ENCODE measurements at regions not wholly inside any gene's neighbourhood (a gene's known extent, or its start where the extent isn't known, plus 50 kb on each side); places are given as distances from the start of the nearest gene placed in this dataset.

DNA sequence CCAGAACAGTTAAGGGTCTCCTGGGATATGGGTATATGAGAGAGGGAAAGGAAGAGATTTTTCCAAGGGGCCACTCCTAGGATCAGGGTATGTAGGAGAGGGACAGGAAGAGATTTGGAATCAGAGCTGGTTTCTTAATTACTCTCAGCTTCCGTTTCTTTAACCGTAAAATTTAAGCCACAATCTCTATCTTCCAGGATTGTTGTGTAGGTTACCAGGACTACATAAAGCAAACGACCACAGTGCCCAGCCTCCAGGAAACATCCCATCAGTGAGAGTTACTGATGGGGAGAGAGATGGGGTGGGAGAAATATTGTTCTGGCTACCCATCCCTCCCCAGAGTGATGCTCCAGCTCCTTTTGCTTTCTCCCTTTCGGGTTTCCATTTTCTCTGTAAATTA lies 114.6 kb upstream of the THUMPD2 start:
- H3K36me3 ChIP-seq (ENCODE audit: control insufficient read depth, insufficient read depth, low read length) = no peaks in the 10 kb centered on the region
- no peak overlapping the region for H2BK5ac ChIP-seq (ENCODE audit: low read depth, low read length, poor library complexity, severe bottlenecking)
- dilution Hi-C loops (cut with HindIII; ENCODE audit: low sequenced_read_pairs, unreplicated experiment) (no loop called here), in situ Hi-C loops (cut with MboI; ENCODE audit: low sequenced_read_pairs) (no loop called here), intact Hi-C loops (cut with micrococcal nuclease) (loop anchor here (2.0 kb wide), 1 partner anchor 35 kb away; no protein-coding TSS in a partner anchor)
- H3K9ac ChIP-seq (ENCODE audit: low read depth, low read length) = no peak overlapping the region
- H3K4me3 ChIP-seq (ENCODE audit: insufficient read depth, low read depth, low read length) = no peak overlapping the region
- no peaks in the 10 kb centered on the region for H3K9me3 ChIP-seq (ENCODE audit: control insufficient read depth, insufficient read depth, low read length)
- H3K27ac ChIP-seq (ENCODE audit: insufficient read depth, low read length) = no peak overlapping the region
- no peak overlapping the region for H3K56ac ChIP-seq (ENCODE audit: extremely low read depth, insufficient read depth, low read length)
- no peak overlapping the region for H2BK15ac ChIP-seq (ENCODE audit: low read depth, low read length)
- no peak overlapping the region for H3K4ac ChIP-seq (ENCODE audit: low read depth, low read length)
- H3K23ac ChIP-seq (ENCODE audit: low read depth, low read length) = no peak overlapping the region
- no TSS peak for BruUV-seq (replicated peaks)
- H2AK5ac ChIP-seq (ENCODE audit: low read depth, low read length) = no peak overlapping the region
- no peaks in the 10 kb centered on the region for H4K20me1 ChIP-seq (ENCODE audit: insufficient read depth, low read length)
- no peaks in the 10 kb centered on the region for H3K9me1 ChIP-seq (ENCODE audit: insufficient read depth, low read length)
- H4K8ac ChIP-seq (ENCODE audit: low read depth in 2 of 2, low read length in 2 of 2) = no peak overlapping the region
- no CpG with 5 or more reads among the region's 4 CpGs for WGBS, 2 experiments (ENCODE audit: extremely low coverage in 2 of 2, insufficient read length in 1 of 2)
- H3K18ac ChIP-seq (ENCODE audit: low read depth, low read length) = no peak overlapping the region
- H4K91ac ChIP-seq (ENCODE audit: insufficient read depth, low read depth, low read length) = no peak overlapping the region
- H2BK120ac ChIP-seq (ENCODE audit: low read depth, low read length) = no peak overlapping the region
- POLR2A ChIA-PET (ENCODE audit: unreplicated experiment) = interaction anchor here (0.5 kb wide), 1 partner anchor 35 kb away, joined by 3 read pairs; no protein-coding TSS in a partner anchor
- H4K5ac ChIP-seq (ENCODE audit: low read depth, low read length) = no peak overlapping the region
- H3K4me1 ChIP-seq (ENCODE audit: control insufficient read depth, insufficient read depth, low read length) = no peaks in the 10 kb centered on the region
- H2BK20ac ChIP-seq (ENCODE audit: low read depth, low read length) = no peak overlapping the region
- H2AFZ ChIP-seq (replicated peaks; ENCODE audit: low read length, poor library complexity) = no peak overlapping the region
- no peaks in the 10 kb centered on the region for H3K79me1 ChIP-seq (ENCODE audit: low read depth in 1 of 2, low read length in 2 of 2)
- H3K14ac ChIP-seq (replicated peaks; ENCODE audit: low read depth, low read length) = no peak overlapping the region
- CTCF ChIA-PET = interaction anchor here (1.0 kb wide), 1 partner anchor 9 kb away, joined by 3 read pairs; no protein-coding TSS in a partner anchor
- no peak for ATAC-seq (ENCODE audit: low read depth)
- no peaks in the 10 kb centered on the region; the same call in 1 of the 2 replicates for H3K27me3 ChIP-seq (ENCODE audit: control insufficient read depth, insufficient read depth, low read length)
- no peak overlapping the region for H3K4me2 ChIP-seq (ENCODE audit: low read depth, low read length)
- no peak for DNase-seq
- no peak overlapping the region for H2AK9ac ChIP-seq (replicated peaks; ENCODE audit: low read depth, low read length, poor library complexity)
- TF ChIP-seq BHLHE40 (IDR thresholded peaks at IDR 0.05; ENCODE audit: low read depth, low read length) = no peak
